ENCODE measurements at regions not wholly inside any gene's neighbourhood (a gene's known extent, or its start where the extent isn't known, plus 50 kb on each side); places are given as distances from the start of the nearest gene placed in this dataset.

- TF ChIP-seq POLR2A (IDR thresholded peaks at IDR 0.05) = no peak
- TF ChIP-seq CTCF (IDR thresholded peaks at IDR 0.05) = no peak
- no peak for TF ChIP-seq POLR2AphosphoS5 (IDR thresholded peaks at IDR 0.05)
Observed at GRCh38 chr3:128546646-128547045, 53.6 kb upstream of the GATA2 start.
